ENCODE measurements at regions not wholly inside any gene's neighbourhood (a gene's known extent, or its start where the extent isn't known, plus 50 kb on each side); places are given as distances from the start of the nearest gene placed in this dataset.

DNA sequence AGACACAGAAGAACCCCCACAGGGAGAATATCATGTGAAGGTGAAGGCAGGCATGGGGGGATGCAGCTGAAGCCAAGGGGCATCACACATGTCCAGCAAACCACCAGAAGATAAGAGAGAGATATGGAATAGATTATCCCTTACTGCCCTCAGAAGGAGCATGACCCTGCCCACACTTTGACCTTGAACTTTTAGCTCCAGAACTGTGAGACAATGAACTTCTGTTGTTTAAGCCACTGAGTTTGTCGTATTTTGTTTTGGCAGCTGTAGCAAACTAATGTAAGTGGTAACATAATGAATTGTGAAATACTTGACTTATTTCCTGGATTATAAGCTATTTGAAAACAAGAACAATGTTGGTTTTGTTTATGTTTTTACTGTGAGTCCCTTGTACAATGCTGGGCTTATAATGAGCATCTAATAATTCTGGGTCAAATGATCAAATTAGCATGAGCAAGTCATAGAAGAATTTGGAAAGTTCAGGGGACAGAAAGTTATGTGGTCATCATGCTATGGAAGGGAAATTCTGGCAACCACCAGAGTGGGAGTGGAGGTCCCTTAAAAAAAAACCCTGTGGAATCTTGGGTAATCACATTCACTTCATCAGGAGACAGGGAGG lies 541.0 kb upstream of the KLHL29 start:
- Histone ChIP-seq H3K4me1 (no peaks in the 10 kb centered on the region), H3K27me3 (peaks cover 0 to 3% (median 0%) of the 10 kb centered on the region in 9 donors), H3K9me3 (no peaks in the 10 kb centered on the region), H3K4me3 (no peak overlapping the region), H3K27ac (no peak overlapping the region), H3K36me3 (no peaks in the 10 kb centered on the region)
- TF ChIP-seq CTCF (IDR thresholded peaks at IDR 0.05) (no peak), POLR2A (IDR thresholded peaks at IDR 0.05) (no peak)
- ATAC-seq (no peak), DNase-seq (no peak)
- 50 to 62% (median 53%) methylated on average over 1 of the region's 1 CpG for WGBS, 4 donors
- intact Hi-C loops (cut with DNase I) = no loop called here

GRCh38 chr2:22850310-22850709 lies 534.7 kb upstream of the KLHL29 start:
- DNase-seq = no peak
- Histone ChIP-seq H3K4me3 (no peak overlapping the region), H3K9me3 (no peaks in the 10 kb centered on the region), H3K4me1 (no peaks in the 10 kb centered on the region), H3K36me3 (no peaks in the 10 kb centered on the region), H3K27me3 (peaks cover 0 to 3% (median 0%) of the 10 kb centered on the region in 9 donors), H3K27ac (no peak overlapping the region)
- ATAC-seq = no peak
- intact Hi-C loops (cut with DNase I) = no loop called here
- TF ChIP-seq POLR2A (IDR thresholded peaks at IDR 0.05) (no peak), CTCF (IDR thresholded peaks at IDR 0.05) (no peak)
- 85 to 90% (median 89%) methylated on average over 7 of the region's 7 CpGs for WGBS, 4 donors

DNA sequence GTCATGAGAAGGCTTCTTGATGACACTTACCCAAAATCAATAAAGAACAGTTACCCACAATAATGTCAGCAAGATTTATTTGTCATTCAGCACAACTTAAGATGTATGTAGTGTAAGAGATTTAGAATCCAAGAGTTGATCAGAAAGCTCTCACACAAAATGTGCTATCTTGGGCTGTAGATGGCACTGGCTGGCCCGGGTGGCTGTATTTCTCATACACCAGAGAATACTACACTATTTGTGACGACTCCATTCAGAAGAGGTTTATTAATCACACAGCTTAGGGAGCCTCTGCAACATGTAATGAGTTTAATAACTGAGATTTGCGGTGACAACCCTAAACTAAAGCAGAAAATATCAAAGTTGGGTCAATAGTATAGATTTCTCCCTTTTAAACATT lies 530.4 kb upstream of the KLHL29 start:
- Histone ChIP-seq H3K27me3 (no peaks in the 10 kb centered on the region), H3K27ac (no peak overlapping the region), H3K4me3 (no peak overlapping the region), H3K9me3 (no peaks in the 10 kb centered on the region), H3K36me3 (no peaks in the 10 kb centered on the region), H3K4me1 (no peaks in the 10 kb centered on the region)
- TF ChIP-seq CTCF (IDR thresholded peaks at IDR 0.05) (no peak), POLR2A (IDR thresholded peaks at IDR 0.05) (no peak)
- intact Hi-C loops (cut with DNase I) = no loop called here
- ATAC-seq (no peak), DNase-seq (no peak)
- WGBS, 4 donors = 73 to 79% (median 76%) methylated on average over 3 of the region's 3 CpGs

GRCh38 chr2:22855081-22855480 lies 529.9 kb upstream of the KLHL29 start:
- H3K27me3 ChIP-seq = no peaks in the 10 kb centered on the region
- TF ChIP-seq CTCF (IDR thresholded peaks at IDR 0.05) = no peak
- no peak for TF ChIP-seq POLR2A (IDR thresholded peaks at IDR 0.05)
- H3K36me3 ChIP-seq = no peaks in the 10 kb centered on the region
- no peak for DNase-seq
- ATAC-seq = no peak
- no peaks in the 10 kb centered on the region for H3K4me1 ChIP-seq
- H3K4me3 ChIP-seq = no peak overlapping the region
- 73 to 91% (median 86%) methylated on average over 3 of the region's 3 CpGs for WGBS, 4 donors
- H3K27ac ChIP-seq = no peak overlapping the region
- peaks cover 0 to 4% (median 0%) of the 10 kb centered on the region in 12 donors for H3K9me3 ChIP-seq
- intact Hi-C loops (cut with DNase I) = no loop called here

Data from heart left ventricle (tissue), 16 donors.